PC-9 (cell line): ENCODE measurements at regions not wholly inside any gene's neighbourhood (a gene's known extent, or its start where the extent isn't known, plus 50 kb on each side); places are given as distances from the start of the nearest gene placed in this dataset.

Experiments
- EZH2 ChIP-seq: fragments of 200-600 bp; sonication (generic); IDR thresholded peaks from 2 replicates; pipeline ENCODE4 v1.8.0; 2017; ENCODE audit warnings: antibody characterized with exemption, low read depth
- TF ChIP-seq, protein P1 (sequence below): fragments of 200-600 bp; sonication (generic); conservative IDR thresholded peaks from 2 replicates; pipeline ENCODE4 v1.6.1; 2017; ENCODE audit warnings: mixed run types, antibody characterized with exemption, mild to moderate bottlenecking, moderate library complexity

DNA sequence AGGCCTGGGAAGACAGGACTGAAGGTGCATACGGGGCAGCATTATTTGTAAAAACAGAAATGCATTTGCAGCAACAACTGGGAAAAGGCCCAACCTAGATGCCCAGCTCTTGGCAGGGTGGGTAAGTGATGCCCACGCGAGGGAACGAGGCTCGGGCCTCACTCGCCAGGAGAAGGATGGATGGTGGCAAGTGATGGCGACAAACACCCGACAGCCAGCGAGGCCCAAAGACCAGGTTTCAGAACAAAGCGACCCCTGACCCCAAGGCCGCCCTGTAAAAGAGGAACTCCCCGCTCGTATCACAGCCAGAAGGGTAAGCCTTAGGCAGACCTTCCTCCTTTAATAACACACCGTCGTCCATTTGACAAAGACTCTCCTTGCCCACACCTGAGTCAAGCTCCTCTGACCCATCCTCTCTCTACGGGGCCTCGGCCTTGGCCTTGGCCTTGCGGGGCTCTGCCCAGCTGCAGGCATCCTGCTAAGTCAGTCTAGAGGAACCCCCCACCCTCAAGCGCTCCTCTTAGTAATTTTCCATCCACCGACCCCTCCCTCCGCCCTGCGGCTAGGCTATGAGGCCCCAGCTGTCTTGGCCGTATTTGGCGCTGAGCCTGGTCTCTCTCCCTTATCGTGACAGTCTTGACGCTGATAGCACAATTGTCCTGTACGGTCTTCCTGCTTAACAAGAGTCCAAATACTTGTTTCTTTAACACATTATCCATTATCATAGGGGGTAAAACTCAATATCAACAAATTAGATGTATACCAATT lies 80.2 kb downstream of the NCOR2 start:
- TF ChIP-seq, protein P1, sequence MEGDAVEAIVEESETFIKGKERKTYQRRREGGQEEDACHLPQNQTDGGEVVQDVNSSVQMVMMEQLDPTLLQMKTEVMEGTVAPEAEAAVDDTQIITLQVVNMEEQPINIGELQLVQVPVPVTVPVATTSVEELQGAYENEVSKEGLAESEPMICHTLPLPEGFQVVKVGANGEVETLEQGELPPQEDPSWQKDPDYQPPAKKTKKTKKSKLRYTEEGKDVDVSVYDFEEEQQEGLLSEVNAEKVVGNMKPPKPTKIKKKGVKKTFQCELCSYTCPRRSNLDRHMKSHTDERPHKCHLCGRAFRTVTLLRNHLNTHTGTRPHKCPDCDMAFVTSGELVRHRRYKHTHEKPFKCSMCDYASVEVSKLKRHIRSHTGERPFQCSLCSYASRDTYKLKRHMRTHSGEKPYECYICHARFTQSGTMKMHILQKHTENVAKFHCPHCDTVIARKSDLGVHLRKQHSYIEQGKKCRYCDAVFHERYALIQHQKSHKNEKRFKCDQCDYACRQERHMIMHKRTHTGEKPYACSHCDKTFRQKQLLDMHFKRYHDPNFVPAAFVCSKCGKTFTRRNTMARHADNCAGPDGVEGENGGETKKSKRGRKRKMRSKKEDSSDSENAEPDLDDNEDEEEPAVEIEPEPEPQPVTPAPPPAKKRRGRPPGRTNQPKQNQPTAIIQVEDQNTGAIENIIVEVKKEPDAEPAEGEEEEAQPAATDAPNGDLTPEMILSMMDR, result no peak
- no peak for TF ChIP-seq EZH2
